ENCODE measurements at regions not wholly inside any gene's neighbourhood (a gene's known extent, or its start where the extent isn't known, plus 50 kb on each side); places are given as distances from the start of the nearest gene placed in this dataset.

- Mint-ChIP-seq H3K36me3 (ENCODE audit: low read depth) (no peaks in the 10 kb centered on the region), H3K27ac (no peak overlapping the region), H3K27me3 (ENCODE audit: insufficient read depth, low read depth, poor library complexity) (peaks cover 3% of the 10 kb centered on the region), H3K9me3 (peaks cover 2% of the 10 kb centered on the region; the same call in 1 of the 3 replicates), H3K4me3 (no peak overlapping the region), H3K4me1 (peaks cover 6% of the 10 kb centered on the region)
- no peak overlapping the region for H3K4me3 ChIP-seq
- no peaks in the 10 kb centered on the region for H4K20me1 ChIP-seq (replicated peaks; ENCODE audit: insufficient read depth)
- no peaks in the 10 kb centered on the region for H3K9me2 ChIP-seq (ENCODE audit: insufficient read depth)
- no peak overlapping the region for H3K27ac ChIP-seq (ENCODE audit: low read depth)
- H3K27me3 ChIP-seq (ENCODE audit: insufficient read depth) = no peaks in the 10 kb centered on the region
- H2AFZ ChIP-seq = no peak overlapping the region
- no peak for TF ChIP-seq ZNF331 (CRISPR knock-in tag; IDR thresholded peaks at IDR 0.05; ENCODE audit: low read depth)
- no peaks in the 10 kb centered on the region for H3K36me3 ChIP-seq (ENCODE audit: insufficient read depth)
- H3F3A ChIP-seq (replicated peaks; ENCODE audit: low read depth) = no peaks in the 10 kb centered on the region
- H3K79me2 ChIP-seq (replicated peaks; ENCODE audit: insufficient read depth) = no peaks in the 10 kb centered on the region
- no peak for ATAC-seq
- H3K4me2 ChIP-seq = no peak overlapping the region
- H3K4me1 ChIP-seq (ENCODE audit: insufficient read depth) = no peaks in the 10 kb centered on the region
- DNase-seq (ENCODE audit: low spot score) = no peak
These were observed 53.3 kb upstream of the LHFPL2 start for GRCh38 chr5:78701795-78702410.

- Histone ChIP-seq H3K4me1 (ENCODE audit: insufficient read depth) (no peaks in the 10 kb centered on the region), H3K4me2 (no peak overlapping the region), H4K20me1 (replicated peaks; ENCODE audit: insufficient read depth) (no peaks in the 10 kb centered on the region), H3K27ac (ENCODE audit: low read depth) (no peak overlapping the region), H2AFZ (no peak overlapping the region), H3K36me3 (ENCODE audit: insufficient read depth) (0 out of 2 replicates have a peak, but pooled peaks cover 3% of the 10 kb centered on the region), H3K4me3 (no peak overlapping the region), H3F3A (replicated peaks; ENCODE audit: low read depth) (no peaks in the 10 kb centered on the region), H3K27me3 (ENCODE audit: insufficient read depth) (no peaks in the 10 kb centered on the region), H3K9me2 (ENCODE audit: insufficient read depth) (no peaks in the 10 kb centered on the region), H3K79me2 (replicated peaks; ENCODE audit: insufficient read depth) (no peaks in the 10 kb centered on the region)
- H3K27ac Mint-ChIP-seq = no peak overlapping the region
- ATAC-seq (no peak), DNase-seq (ENCODE audit: low spot score) (no peak)
- H3K27me3 Mint-ChIP-seq (ENCODE audit: insufficient read depth, low read depth, poor library complexity) = peaks cover 3% of the 10 kb centered on the region
- H3K4me3 Mint-ChIP-seq = no peak overlapping the region
- H3K36me3 Mint-ChIP-seq (ENCODE audit: low read depth) = peaks cover 10% of the 10 kb centered on the region
- H3K9me3 Mint-ChIP-seq = peaks cover 15% of the 10 kb centered on the region
- no peaks in the 10 kb centered on the region for H3K4me1 Mint-ChIP-seq
- no peak for TF ChIP-seq EZH2 (IDR thresholded peaks at IDR 0.05; ENCODE audit: low read depth, unreplicated experiment)
- no peak for TF ChIP-seq JUNB (IDR thresholded peaks at IDR 0.05; ENCODE audit: unreplicated experiment)
- no peak for TF ChIP-seq EZH2phosphoT487 (IDR thresholded peaks at IDR 0.05; ENCODE audit: unreplicated experiment)
- TF ChIP-seq ZNF462 (CRISPR knock-in tag; IDR thresholded peaks at IDR 0.05) = no peak
- TF ChIP-seq ZNF114 (CRISPR knock-in tag; IDR thresholded peaks at IDR 0.05) = no peak
- TF ChIP-seq STAT1 (IDR thresholded peaks at IDR 0.05; ENCODE audit: unreplicated experiment) = no peak
These were observed 51.1 kb upstream of the LHFPL2 start for GRCh38 chr5:78699552-78700153.

Data from GM23338 (cell line).